Stomach (tissue), 8 donors: ENCODE measurements at regions not wholly inside any gene's neighbourhood (a gene's known extent, or its start where the extent isn't known, plus 50 kb on each side); places are given as distances from the start of the nearest gene placed in this dataset.

ENCODE experiments used
- DNase-seq, 2 donors: peaks; one replicate each; pipeline versions ENCODE4 v3.0.0 to v3.0.0-alpha.2; 2013 to 2019
- H3K27ac ChIP-seq, 5 donors: fragments of 200-600 bp in 4 of 5; sonication (generic) in 4 of 5; one replicate each; pipeline ENCODE4 v1.5.1; 2013 to 2019; ENCODE audit warnings: mild to moderate bottlenecking in 1 of 5, moderate library complexity in 1 of 5
- H3K27me3 ChIP-seq, 3 donors: fragments of 200-600 bp; sonication (generic); one replicate each; pipeline ENCODE4 v1.5.1; 2017 to 2019; ENCODE audit warnings: mixed run types in 1 of 3
- H3K36me3 ChIP-seq, 4 donors: fragments of 200-600 bp; sonication (generic); 1 replicate in 3 of 4; 2 replicates in 1 of 4; pipeline ENCODE4 v1.5.1; 2016 to 2019
- H3K4me1 ChIP-seq, 4 donors: fragments of 200-600 bp; sonication (generic); one replicate each; pipeline ENCODE4 v1.5.1; 2016 to 2019
- H3K4me3 ChIP-seq, 4 donors: fragments of 200-600 bp; sonication (generic) in 3 of 4; one replicate each; pipeline ENCODE4 v1.5.1; 2016 to 2019; ENCODE audit warnings: mild to moderate bottlenecking in 1 of 4
- H3K9me3 ChIP-seq, 4 donors: fragments of 200-600 bp; sonication (generic); one replicate each; pipeline ENCODE4 v1.5.1; 2016 to 2019
- CTCF ChIP-seq, 7 experiments: fragments of 450-650 bp in 4 of 7; fragments of 200-600 bp in 3 of 7; sonication (generic) in 3 of 7; IDR thresholded peaks; one replicate each; pipeline ENCODE4 v1.5.1; 2016 to 2019; ENCODE audit warnings: antibody characterized with exemption in 7 of 7, control low read depth in 2 of 7, mild to moderate bottlenecking in 1 of 7
- EP300 ChIP-seq: sonication (generic); formaldehyde crosslinking; IDR thresholded peaks from one replicate; pipeline ENCODE4 v1.6.1; 2017; ENCODE audit warnings: antibody characterized with exemption
- POLR2A ChIP-seq, 4 donors: fragments of 450-650 bp; IDR thresholded peaks; one replicate each; pipeline ENCODE4 v1.6.1; 2016; ENCODE audit warnings: antibody characterized with exemption in 4 of 4, control low read depth in 2 of 4, mild to moderate bottlenecking in 1 of 4, moderate library complexity in 1 of 4
- POLR2AphosphoS5 ChIP-seq, 3 donors: sonication (generic); formaldehyde crosslinking; IDR thresholded peaks; one replicate each; pipeline ENCODE4 v1.6.1; 2016; ENCODE audit warnings: antibody characterized with exemption in 3 of 3
- WGBS, 5 donors: extraction: QIAGEN DNeasy Blood & Tissue Kit in 3 of 5; methylation state at CpG; one replicate each; pipeline versions ENCODE4 v1.1.5 to v1.1.7; 2013 to 2018; 5-methylcytosine and 5-hydroxymethylcytosine counted together
- intact Hi-C: fragments of 100-400 bp; cut with DNase I; formaldehyde crosslinking; loops from one replicate; pipeline ENCODE4 v1.15.1; 2023; ENCODE audit warnings: low total_unique reads
- donor health status: healthy with polysubstance abuse.
- donor health status: Bipolar disorder and iron deficiency.
- donor health status: healthy.

GRCh38 chr5:2575292-2575691 is 176.2 kb downstream of the IRX2 start:
- H3K9me3 ChIP-seq = no peaks in the 10 kb centered on the region
- TF ChIP-seq CTCF (IDR thresholded peaks at IDR 0.05) (no peak), POLR2A (IDR thresholded peaks at IDR 0.05) (no peak), POLR2AphosphoS5 (IDR thresholded peaks at IDR 0.05) (no peak), EP300 (no peak)
- DNase-seq = no peak
- peaks cover 0 to 11% (median 0%) of the 10 kb centered on the region in 3 donors for H3K27me3 ChIP-seq
- no peaks in the 10 kb centered on the region for H3K36me3 ChIP-seq
- 17 to 44% (median 21%) methylated on average over 3 of the region's 3 CpGs for whole genome bisulfite sequencing, 5 donors
- H3K4me3 ChIP-seq = no peak overlapping the region
- H3K27ac ChIP-seq = no peak overlapping the region
- H3K4me1 ChIP-seq = no peaks in the 10 kb centered on the region
- intact Hi-C loops = no loop called here

- DNase-seq = no peak
- TF ChIP-seq POLR2A (IDR thresholded peaks at IDR 0.05) (no peak), POLR2AphosphoS5 (IDR thresholded peaks at IDR 0.05) (no peak), EP300 (no peak), CTCF (IDR thresholded peaks at IDR 0.05) (no peak)
- Histone ChIP-seq H3K4me3 (no peak overlapping the region), H3K9me3 (no peaks in the 10 kb centered on the region), H3K36me3 (no peaks in the 10 kb centered on the region), H3K27ac (no peak overlapping the region), H3K4me1 (no peaks in the 10 kb centered on the region), H3K27me3 (peaks cover 0 to 11% (median 4%) of the 10 kb centered on the region in 3 donors)
- WGBS, 5 donors = 76 to 80% (median 77%) methylated on average over 5 of the region's 5 CpGs
- intact Hi-C loops = no loop called here
Measured at GRCh38 chr5:2574155-2574554, 177.3 kb downstream of the IRX2 start.

- Histone ChIP-seq H3K27me3 (peaks cover 0 to 4% (median 0%) of the 10 kb centered on the region in 3 donors), H3K4me1 (no peaks in the 10 kb centered on the region), H3K4me3 (no peak overlapping the region), H3K27ac (no peak overlapping the region), H3K9me3 (no peaks in the 10 kb centered on the region), H3K36me3 (no peaks in the 10 kb centered on the region)
- 46 to 54% (median 49%) methylated on average over 10 of the region's 10 CpGs for WGBS, 5 donors
- no peak for TF ChIP-seq POLR2AphosphoS5 (IDR thresholded peaks at IDR 0.05)
- TF ChIP-seq EP300 = no peak
- no peak for TF ChIP-seq POLR2A (IDR thresholded peaks at IDR 0.05)
- no peak for TF ChIP-seq CTCF (IDR thresholded peaks at IDR 0.05)
- intact Hi-C loops = no loop called here
- DNase-seq = no peak
Measured at GRCh38 chr5:2570586-2570985, 180.9 kb downstream of the IRX2 start.

- Histone ChIP-seq H3K27ac (no peak overlapping the region), H3K4me3 (no peak overlapping the region), H3K9me3 (no peaks in the 10 kb centered on the region), H3K4me1 (no peaks in the 10 kb centered on the region), H3K27me3 (peaks cover 0 to 4% (median 0%) of the 10 kb centered on the region in 3 donors), H3K36me3 (no peaks in the 10 kb centered on the region)
- DNase-seq = no peak
- WGBS, 5 donors = 76 to 82% (median 78%) methylated on average over 15 of the region's 15 CpGs
- intact Hi-C loops = no loop called here
- TF ChIP-seq POLR2AphosphoS5 (IDR thresholded peaks at IDR 0.05) = no peak
- no peak for TF ChIP-seq EP300
- TF ChIP-seq CTCF (IDR thresholded peaks at IDR 0.05) = no peak
- TF ChIP-seq POLR2A (IDR thresholded peaks at IDR 0.05) = no peak
Measured at GRCh38 chr5:2569774-2570542, 181.5 kb downstream of the IRX2 start.
